HAP-1 (cell line): ENCODE measurements at regions not wholly inside any gene's neighbourhood (a gene's known extent, or its start where the extent isn't known, plus 50 kb on each side); places are given as distances from the start of the nearest gene placed in this dataset.
"Not testable (repeated sequence)": the region's sequence is repeated elsewhere in the genome, so short reads cannot be mapped to it uniquely, and the experiment has no call there.

Experiments
- DNase-seq, 2 experiments: peaks; one replicate each; pipeline ENCODE4 v3.0.0-alpha.2; 2016 to 2020; ENCODE audit warnings: low spot score in 2 of 2
- H3K27me3 ChIP-seq: fragments of 250-450 bp; sonication (Bioruptor Pico); 2 replicates; pipeline ENCODE4 v1.5.1; 2020; ENCODE audit warnings: low read depth, mild to moderate bottlenecking, moderate library complexity
- H3K36me3 ChIP-seq: fragments of 250-450 bp; sonication (Bioruptor Pico); replicated peaks from 2 replicates; pipeline ENCODE4 v1.5.1; 2020; ENCODE audit warnings: mild to moderate bottlenecking
- H3K4me1 ChIP-seq: fragments of 250-450 bp; sonication (Bioruptor Pico); 2 replicates; pipeline ENCODE4 v1.5.1; 2020; ENCODE audit warnings: mild to moderate bottlenecking
- H3K4me3 ChIP-seq: fragments of 250-450 bp; sonication (Bioruptor Pico); 2 replicates; pipeline ENCODE4 v1.5.1; 2020; ENCODE audit warnings: mild to moderate bottlenecking, moderate library complexity
- H3K9me3 ChIP-seq: fragments of 250-450 bp; sonication (Bioruptor Pico); 2 replicates; pipeline ENCODE4 v1.5.1; 2020; ENCODE audit warnings: mild to moderate bottlenecking, moderate library complexity
- in situ Hi-C: fragments of 300-500 bp; cut with MboI; formaldehyde crosslinking; loops from 3 replicates; pipeline ENCODE4 v1.14.3; 2020; ENCODE audit warnings: low sequenced_read_pairs, inconsistent platforms, mixed read lengths

GRCh38 chr9:42341860-42342259 lies 158.4 kb downstream of the SPATA31A6 start:
- H3K27me3 ChIP-seq, H3K9me3 ChIP-seq, DNase-seq, H3K4me1 ChIP-seq, H3K36me3 ChIP-seq, H3K4me3 ChIP-seq, in situ Hi-C loops: not testable (repeated sequence)

- H3K36me3 ChIP-seq, in situ Hi-C loops, H3K4me1 ChIP-seq, H3K4me3 ChIP-seq, H3K27me3 ChIP-seq, DNase-seq, H3K9me3 ChIP-seq: not testable (repeated sequence)
Observed at GRCh38 chr9:42342297-42342696, 158.8 kb downstream of the SPATA31A6 start.

GRCh38 chr9:42344508-42344907 lies 161.0 kb downstream of the SPATA31A6 start:
- DNase-seq, H3K36me3 ChIP-seq, H3K4me1 ChIP-seq, in situ Hi-C loops, H3K4me3 ChIP-seq, H3K9me3 ChIP-seq, H3K27me3 ChIP-seq: not testable (repeated sequence)

- H3K9me3 ChIP-seq, DNase-seq, in situ Hi-C loops, H3K4me1 ChIP-seq, H3K36me3 ChIP-seq, H3K27me3 ChIP-seq, H3K4me3 ChIP-seq: not testable (repeated sequence)
Observed at GRCh38 chr9:42346916-42347315, 163.5 kb downstream of the SPATA31A6 start.

- in situ Hi-C loops, H3K9me3 ChIP-seq, H3K27me3 ChIP-seq, H3K36me3 ChIP-seq, H3K4me3 ChIP-seq, DNase-seq, H3K4me1 ChIP-seq: not testable (repeated sequence)
Observed at GRCh38 chr9:42349181-42349580, 165.7 kb downstream of the SPATA31A6 start.

GRCh38 chr9:42350412-42350811 lies 167.0 kb downstream of the SPATA31A6 start:
- H3K4me3 ChIP-seq, H3K9me3 ChIP-seq, H3K4me1 ChIP-seq, H3K36me3 ChIP-seq, in situ Hi-C loops, H3K27me3 ChIP-seq, DNase-seq: not testable (repeated sequence)

- in situ Hi-C loops, DNase-seq, H3K36me3 ChIP-seq, H3K9me3 ChIP-seq, H3K4me3 ChIP-seq, H3K27me3 ChIP-seq, H3K4me1 ChIP-seq: not testable (repeated sequence)
Observed at GRCh38 chr9:42357604-42358373, 174.3 kb downstream of the SPATA31A6 start.

- DNase-seq, H3K36me3 ChIP-seq, H3K4me3 ChIP-seq, H3K9me3 ChIP-seq, H3K27me3 ChIP-seq, H3K4me1 ChIP-seq, in situ Hi-C loops: not testable (repeated sequence)
Observed at GRCh38 chr9:42358626-42359247, 175.3 kb downstream of the SPATA31A6 start.

- not testable (repeated sequence) for H3K4me3 ChIP-seq, H3K36me3 ChIP-seq, DNase-seq
Observed at GRCh38 chr9:42364410-42365243, 181.2 kb downstream of the SPATA31A6 start.

GRCh38 chr9:42365244-42365945 lies 181.9 kb downstream of the SPATA31A6 start:
- H3K36me3 ChIP-seq, in situ Hi-C loops, H3K4me3 ChIP-seq, DNase-seq, H3K27me3 ChIP-seq, H3K4me1 ChIP-seq, H3K9me3 ChIP-seq: not testable (repeated sequence)

More at GRCh38 chr9:42364410-42365243, 181.2 kb downstream of the SPATA31A6 start:
- H3K27me3 ChIP-seq, in situ Hi-C loops, H3K9me3 ChIP-seq, H3K4me1 ChIP-seq: not testable (repeated sequence)

- H3K9me3 ChIP-seq, H3K36me3 ChIP-seq, in situ Hi-C loops, H3K4me1 ChIP-seq, H3K4me3 ChIP-seq, H3K27me3 ChIP-seq, DNase-seq: not testable (repeated sequence)
Observed at GRCh38 chr9:42368279-42368881, 184.9 kb downstream of the SPATA31A6 start.

GRCh38 chr9:42370172-42370571 lies 186.7 kb downstream of the SPATA31A6 start:
- DNase-seq, H3K4me1 ChIP-seq, H3K27me3 ChIP-seq, H3K9me3 ChIP-seq, in situ Hi-C loops, H3K36me3 ChIP-seq, H3K4me3 ChIP-seq: not testable (repeated sequence)

GRCh38 chr9:42371417-42371816 lies 188.0 kb downstream of the SPATA31A6 start:
- H3K36me3 ChIP-seq, H3K27me3 ChIP-seq, in situ Hi-C loops, H3K4me1 ChIP-seq, H3K4me3 ChIP-seq, H3K9me3 ChIP-seq, DNase-seq: not testable (repeated sequence)
